IMR-90 (cell line): ENCODE measurements at regions not wholly inside any gene's neighbourhood (a gene's known extent, or its start where the extent isn't known, plus 50 kb on each side); places are given as distances from the start of the nearest gene placed in this dataset.

Experiments used
- ATAC-seq: fragments of 200-7000 bp; cut with Tn5 transposase; 2 replicates; pipeline ENCODE4 v1.9.1; 2020; ENCODE audit warnings: low read depth, mild to moderate bottlenecking, moderate library complexity
- BruUV-seq: library from RNA; stranded (reverse); fragments of 400-500 nt; replicated peaks from 2 replicates; lab custom pipeline; 2021; lab: Mats Ljungman, UMichigan
- CTCF ChIA-PET: fragments of 300-600 bp; formaldehyde crosslinking; extraction: SDS; loops from one replicate; lab custom pipeline; 2021; ENCODE audit warnings: antibody characterized with exemption; lab: Yijun Ruan, JAX
- POLR2A ChIA-PET: fragments of 300-600 bp; sonication (Branson Sonifier 250); formaldehyde crosslinking; loops from one replicate; lab custom pipeline; 2022; ENCODE audit warnings: antibody characterized with exemption; ENCODE audit not compliant: unreplicated experiment; lab: Charles Lee
- DNase-seq: peaks from one replicate; pipeline ENCODE4 v3.0.0; 2013
- H2AFZ ChIP-seq: replicated peaks from 2 replicates; pipeline ENCODE3; 2013; ENCODE audit warnings: low read length, mild to moderate bottlenecking; ENCODE audit not compliant: poor library complexity
- H2AK5ac ChIP-seq: 2 replicates; pipeline ENCODE4 v1.6.1; 2013; ENCODE audit warnings: low read depth, low read length, inconsistent platforms
- H2AK9ac ChIP-seq: replicated peaks from 2 replicates; pipeline ENCODE3; 2013; ENCODE audit warnings: mild to moderate bottlenecking, low read depth, low read length, moderate library complexity; ENCODE audit not compliant: poor library complexity
- H2BK120ac ChIP-seq: 2 replicates; pipeline ENCODE4 v1.6.1; 2013; ENCODE audit warnings: low read depth, low read length, inconsistent platforms
- H2BK15ac ChIP-seq: 3 replicates; pipeline ENCODE4 v1.6.1; 2013; ENCODE audit warnings: low read depth, low read length, inconsistent platforms
- H2BK20ac ChIP-seq: 2 replicates; pipeline ENCODE4 v1.6.1; 2013; ENCODE audit warnings: low read depth, mild to moderate bottlenecking, inconsistent platforms, low read length, moderate library complexity
- H2BK5ac ChIP-seq: 2 replicates; pipeline ENCODE4 v1.6.1; 2013; ENCODE audit warnings: mild to moderate bottlenecking, low read depth, low read length, inconsistent platforms; ENCODE audit not compliant: poor library complexity, severe bottlenecking
- H3K14ac ChIP-seq: replicated peaks from 2 replicates; pipeline ENCODE4 v1.6.1; 2013; ENCODE audit warnings: low read depth, low read length, inconsistent platforms
- H3K18ac ChIP-seq: 2 replicates; pipeline ENCODE4 v1.6.1; 2013; ENCODE audit warnings: low read depth, low read length, control low read depth
- H3K23ac ChIP-seq: 2 replicates; pipeline ENCODE4 v1.6.1; 2013; ENCODE audit warnings: low read depth, low read length, inconsistent platforms
- H3K27ac ChIP-seq: 2 replicates; pipeline ENCODE4 v1.5.1; 2013; ENCODE audit warnings: mild to moderate bottlenecking, control low read depth, low read length; ENCODE audit not compliant: insufficient read depth
- H3K27me3 ChIP-seq: 2 replicates; pipeline ENCODE4 v1.6.1; 2013; ENCODE audit warnings: low read length; ENCODE audit not compliant: control insufficient read depth, insufficient read depth
- H3K36me3 ChIP-seq: 2 replicates; pipeline ENCODE4 v1.6.1; 2013; ENCODE audit warnings: low read length, mixed read lengths; ENCODE audit not compliant: control insufficient read depth, insufficient read depth
- H3K4ac ChIP-seq: 2 replicates; pipeline ENCODE4 v1.6.1; 2013; ENCODE audit warnings: low read depth, low read length, inconsistent platforms
- H3K4me1 ChIP-seq: 2 replicates; pipeline ENCODE4 v1.6.1; 2013; ENCODE audit warnings: low read length, mixed read lengths; ENCODE audit not compliant: control insufficient read depth, insufficient read depth
- H3K4me2 ChIP-seq: 2 replicates; pipeline ENCODE4 v1.6.1; 2013; ENCODE audit warnings: low read depth, mild to moderate bottlenecking, control low read depth, low read length, moderate library complexity
- H3K4me3 ChIP-seq: 2 replicates; pipeline ENCODE4 v1.5.1; 2013; ENCODE audit warnings: low read depth, mild to moderate bottlenecking, control low read depth, low read length, moderate library complexity; ENCODE audit not compliant: insufficient read depth
- H3K56ac ChIP-seq: 2 replicates; pipeline ENCODE4 v1.6.1; 2013; ENCODE audit warnings: low read length, inconsistent platforms; ENCODE audit not compliant: insufficient read depth; ENCODE audit errors: extremely low read depth
- H3K79me1 ChIP-seq, 2 experiments: 2 replicates each; pipeline ENCODE4 v1.6.1; 2013; ENCODE audit warnings: low read length in 2 of 2, inconsistent platforms in 1 of 2, low read depth in 1 of 2
- H3K9ac ChIP-seq: 2 replicates; pipeline ENCODE4 v1.6.1; 2013; ENCODE audit warnings: low read depth, low read length, control low read depth
- H3K9me1 ChIP-seq: 2 replicates; pipeline ENCODE4 v1.6.1; 2013; ENCODE audit warnings: low read length, inconsistent platforms; ENCODE audit not compliant: insufficient read depth
- H3K9me3 ChIP-seq: 2 replicates; pipeline ENCODE4 v1.6.1; 2013; ENCODE audit warnings: low read length; ENCODE audit not compliant: control insufficient read depth, insufficient read depth
- H4K20me1 ChIP-seq: 2 replicates; pipeline ENCODE4 v1.6.1; 2013; ENCODE audit warnings: low read length, inconsistent platforms; ENCODE audit not compliant: insufficient read depth
- H4K5ac ChIP-seq: 2 replicates; pipeline ENCODE4 v1.6.1; 2013; ENCODE audit warnings: mild to moderate bottlenecking, low read depth, low read length, control low read depth
- H4K8ac ChIP-seq, 2 experiments: 2 replicates each; pipeline ENCODE4 v1.6.1; 2013; ENCODE audit warnings: low read depth in 2 of 2, low read length in 2 of 2, control low read depth in 1 of 2, inconsistent platforms in 1 of 2
- H4K91ac ChIP-seq: 2 replicates; pipeline ENCODE4 v1.6.1; 2013; ENCODE audit warnings: low read depth, low read length, inconsistent platforms; ENCODE audit not compliant: insufficient read depth
- CHD1 ChIP-seq: IDR thresholded peaks from 2 replicates; pipeline ENCODE4 v1.6.1; 2012; ENCODE audit warnings: low read depth, low read length, improper control_type of control experiment
- MAFK ChIP-seq: IDR thresholded peaks from 2 replicates; pipeline ENCODE4 v1.6.1; 2012; ENCODE audit warnings: low read depth, low read length, improper control_type of control experiment
- dilution Hi-C: fragments of 300-500 bp; cut with HindIII; formaldehyde crosslinking; loops from one replicate; pipeline ENCODE4 v1.14.3; 2018; ENCODE audit warnings: low sequenced_read_pairs; ENCODE audit not compliant: unreplicated experiment
- in situ Hi-C: fragments of 300-500 bp; cut with MboI; formaldehyde crosslinking; loops from 3 replicates; pipeline ENCODE4 v1.14.3; 2019; ENCODE audit warnings: low sequenced_read_pairs, inconsistent platforms, mixed read lengths
- intact Hi-C: fragments of 100-400 bp; cut with micrococcal nuclease; formaldehyde crosslinking; loops from 2 replicates; pipeline ENCODE4 v1.10.0; 2022
- TF ChIP-seq, protein P1 (sequence below): fragments of 150-350 bp; IDR thresholded peaks from 2 replicates; pipeline ENCODE4 v1.6.1; 2017; ENCODE audit warnings: mild to moderate bottlenecking, antibody characterized with exemption, low read length, low read depth

DNA sequence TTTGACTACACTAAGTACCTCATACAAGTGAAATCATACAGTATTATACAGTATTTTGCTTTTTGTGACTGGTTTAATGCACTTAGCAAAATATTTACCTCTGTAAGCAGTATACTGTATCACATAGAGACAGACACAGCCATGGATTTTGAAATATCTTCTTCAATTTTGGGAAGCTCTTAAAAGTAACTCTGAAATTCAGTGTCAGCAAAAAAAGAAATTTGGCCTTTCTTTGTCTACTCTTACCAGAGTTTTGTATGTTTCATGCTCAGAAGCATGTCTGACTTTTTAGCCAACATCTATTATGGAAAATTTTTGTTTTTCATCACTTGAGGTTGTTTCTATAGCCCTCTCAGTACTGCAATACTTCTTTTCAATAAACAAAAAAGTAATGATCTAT is 1102.2 kb downstream of the TRHDE start:
- CTCF ChIA-PET: no interaction called here
- dilution Hi-C loops: no loop called here

More for the DNA sequence above, 1102.2 kb downstream of the TRHDE start:
- H3K9me3 ChIP-seq: no peaks in the 10 kb centered on the region
- H3K14ac ChIP-seq: no peak overlapping the region
- no peak overlapping the region for H2AK9ac ChIP-seq
- no peak overlapping the region for H3K23ac ChIP-seq
- H4K91ac ChIP-seq: no peak overlapping the region
- TF ChIP-seq MAFK (peak; percentile 63), CHD1 (no peak)
- TF ChIP-seq, protein P1, sequence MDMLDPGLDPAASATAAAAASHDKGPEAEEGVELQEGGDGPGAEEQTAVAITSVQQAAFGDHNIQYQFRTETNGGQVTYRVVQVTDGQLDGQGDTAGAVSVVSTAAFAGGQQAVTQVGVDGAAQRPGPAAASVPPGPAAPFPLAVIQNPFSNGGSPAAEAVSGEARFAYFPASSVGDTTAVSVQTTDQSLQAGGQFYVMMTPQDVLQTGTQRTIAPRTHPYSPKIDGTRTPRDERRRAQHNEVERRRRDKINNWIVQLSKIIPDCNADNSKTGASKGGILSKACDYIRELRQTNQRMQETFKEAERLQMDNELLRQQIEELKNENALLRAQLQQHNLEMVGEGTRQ: no peak
- no peak overlapping the region for H3K4ac ChIP-seq
- H2AK5ac ChIP-seq: no peak overlapping the region
- intact Hi-C loops (no loop called here), in situ Hi-C loops (no loop called here)
- H3K79me1 ChIP-seq: no peaks in the 10 kb centered on the region
- ATAC-seq (no peak), DNase-seq (no peak)
- H4K20me1 ChIP-seq: no peaks in the 10 kb centered on the region
- H2AFZ ChIP-seq: no peak overlapping the region
- H3K36me3 ChIP-seq: no peaks in the 10 kb centered on the region
- H3K56ac ChIP-seq: no peak overlapping the region
- H3K27me3 ChIP-seq: no peaks in the 10 kb centered on the region
- H2BK20ac ChIP-seq: no peak overlapping the region
- no peak overlapping the region for H2BK120ac ChIP-seq
- H4K8ac ChIP-seq: no peak overlapping the region
- no peak overlapping the region for H3K4me3 ChIP-seq
- no peak overlapping the region for H2BK5ac ChIP-seq
- no TSS peak for BruUV-seq
- H3K4me1 ChIP-seq: no peaks in the 10 kb centered on the region
- no peaks in the 10 kb centered on the region for H3K9me1 ChIP-seq
- H3K18ac ChIP-seq: no peak overlapping the region
- no peak overlapping the region for H3K9ac ChIP-seq
- no peak overlapping the region for H2BK15ac ChIP-seq
- H3K27ac ChIP-seq: no peak overlapping the region
- POLR2A ChIA-PET: no interaction called here
- H3K4me2 ChIP-seq: no peak overlapping the region
- H4K5ac ChIP-seq: no peak overlapping the region
